Chondrocyte (in vitro differentiated cells): ENCODE measurements at regions not wholly inside any gene's neighbourhood (a gene's known extent, or its start where the extent isn't known, plus 50 kb on each side); places are given as distances from the start of the nearest gene placed in this dataset.

Source experiments
- DNase-seq: peaks from one replicate; pipeline ENCODE4 v3.0.0; 2021; ENCODE audit warnings: mixed read lengths, low spot score
- H3K27ac Mint-ChIP-seq: one replicate; pipeline ENCODE4 v1.8.0; 2021; ENCODE audit warnings: mild to moderate bottlenecking, moderate library complexity, mixed read lengths; ENCODE audit not compliant: unreplicated experiment
- H3K27me3 Mint-ChIP-seq: 2 replicates; pipeline ENCODE4 v1.8.0; 2021; ENCODE audit warnings: low read depth, mixed read lengths
- H3K36me3 Mint-ChIP-seq: 2 replicates; pipeline ENCODE4 v1.8.0; 2021; ENCODE audit warnings: low read depth, mixed read lengths
- H3K4me1 Mint-ChIP-seq: 2 replicates; pipeline ENCODE4 v1.8.0; 2021; ENCODE audit warnings: low read depth, mild to moderate bottlenecking, mixed read lengths
- H3K4me3 Mint-ChIP-seq: one replicate; pipeline ENCODE4 v1.8.0; 2021; ENCODE audit warnings: mild to moderate bottlenecking, moderate library complexity, mixed read lengths; ENCODE audit not compliant: unreplicated experiment
- H3K9me3 Mint-ChIP-seq: 2 replicates; pipeline ENCODE4 v1.8.0; 2021; ENCODE audit warnings: low read depth, mixed read lengths
- CTCF ChIP-seq: fragments of 200-600 bp; sonication (generic); IDR thresholded peaks from 2 replicates; pipeline ENCODE4 v1.5.0; 2021; ENCODE audit warnings: antibody characterized with exemption, mild to moderate bottlenecking, moderate library complexity

- Mint-ChIP-seq H3K27me3 (no peaks in the 10 kb centered on the region), H3K4me1 (no peaks in the 10 kb centered on the region), H3K27ac (no peak overlapping the region), H3K4me3 (no peak overlapping the region), H3K9me3 (no peaks in the 10 kb centered on the region), H3K36me3 (no peaks in the 10 kb centered on the region)
- TF ChIP-seq CTCF, result no peak
- no peak for DNase-seq
Observed at GRCh38 chr18:39506581-39507330, 1941.2 kb upstream of the CELF4 start.

- H3K4me3 Mint-ChIP-seq, result no peak overlapping the region
- H3K4me1 Mint-ChIP-seq, result peaks cover 3% of the 10 kb centered on the region
- TF ChIP-seq CTCF, result no peak
- H3K36me3 Mint-ChIP-seq, result no peaks in the 10 kb centered on the region
- DNase-seq, result no peak
- peaks cover 9% of the 10 kb centered on the region for H3K9me3 Mint-ChIP-seq
- H3K27me3 Mint-ChIP-seq, result no peaks in the 10 kb centered on the region
- H3K27ac Mint-ChIP-seq, result no peak overlapping the region
Observed at GRCh38 chr18:39500306-39500705, 1934.7 kb upstream of the CELF4 start.

GRCh38 chr18:39497821-39498220 lies 1932.2 kb upstream of the CELF4 start:
- H3K27ac Mint-ChIP-seq, result no peak overlapping the region
- H3K27me3 Mint-ChIP-seq, result no peaks in the 10 kb centered on the region
- H3K4me1 Mint-ChIP-seq, result peaks cover 3% of the 10 kb centered on the region
- H3K36me3 Mint-ChIP-seq, result no peaks in the 10 kb centered on the region
- DNase-seq, result no peak
- peaks cover 9% of the 10 kb centered on the region for H3K9me3 Mint-ChIP-seq
- no peak for TF ChIP-seq CTCF
- no peak overlapping the region for H3K4me3 Mint-ChIP-seq

GRCh38 chr18:39496986-39497385 lies 1931.4 kb upstream of the CELF4 start:
- H3K27ac Mint-ChIP-seq, result no peak overlapping the region
- H3K4me3 Mint-ChIP-seq, result no peak overlapping the region
- H3K9me3 Mint-ChIP-seq, result peaks cover 9% of the 10 kb centered on the region
- TF ChIP-seq CTCF, result no peak
- H3K4me1 Mint-ChIP-seq, result peaks cover 3% of the 10 kb centered on the region
- no peaks in the 10 kb centered on the region for H3K27me3 Mint-ChIP-seq
- no peak for DNase-seq
- no peaks in the 10 kb centered on the region for H3K36me3 Mint-ChIP-seq

- Mint-ChIP-seq H3K4me3 (no peak overlapping the region), H3K27ac (no peak overlapping the region), H3K9me3 (peaks cover 9% of the 10 kb centered on the region), H3K36me3 (no peaks in the 10 kb centered on the region), H3K4me1 (peaks cover 3% of the 10 kb centered on the region), H3K27me3 (no peaks in the 10 kb centered on the region)
- DNase-seq, result no peak
- TF ChIP-seq CTCF, result no peak
Observed at GRCh38 chr18:39494211-39494896, 1928.8 kb upstream of the CELF4 start.
